Naive thymus-derived CD4-positive, alpha-beta T cell (primary cell): ENCODE measurements at regions not wholly inside any gene's neighbourhood (a gene's known extent, or its start where the extent isn't known, plus 50 kb on each side); places are given as distances from the start of the nearest gene placed in this dataset.
"Not testable (repeated sequence)": the region's sequence is repeated elsewhere in the genome, so short reads cannot be mapped to it uniquely, and the experiment has no call there.

Experiments used
- ATAC-seq: fragments of 150-1000 bp; cut with Tn5 transposase; 2 replicates; pipeline ENCODE4 v1.10.0; 2021; ENCODE audit warnings: mild to moderate bottlenecking, moderate library complexity
- CTCF ChIA-PET: fragments of 350-600 bp; sonication (Branson Sonifier 250); formaldehyde crosslinking; loops from one replicate; lab custom pipeline; 2021; ENCODE audit warnings: antibody characterized with exemption; lab: Charles Lee
- POLR2A ChIA-PET: fragments of 350-600 bp; sonication (Branson Sonifier 250); formaldehyde crosslinking; loops from one replicate; lab custom pipeline; 2021; ENCODE audit warnings: antibody characterized with exemption, inconsistent platforms; lab: Charles Lee
- DNase-seq, 9 donors: peaks; one replicate each; pipeline versions ENCODE4 v3.0.0 to v3.0.0-alpha.2; 2020 to 2022; ENCODE audit warnings: mixed read lengths in 1 of 9
- H3K27ac ChIP-seq: one replicate; pipeline ENCODE4 v1.7.0; 2013; ENCODE audit warnings: mild to moderate bottlenecking, low read depth, low read length, moderate library complexity
- H3K27me3 ChIP-seq, 2 donors: one replicate each; pipeline ENCODE4 v1.7.0; 2013; ENCODE audit warnings: low read length in 2 of 2, mild to moderate bottlenecking in 2 of 2, moderate library complexity in 2 of 2; ENCODE audit not compliant: control insufficient read depth in 2 of 2, insufficient read depth in 2 of 2
- H3K36me3 ChIP-seq, 3 experiments: 1 replicate in 2 of 3; 2 replicates in 1 of 3; pipeline ENCODE4 v1.7.0; 2013; ENCODE audit warnings: low read length in 3 of 3, mild to moderate bottlenecking in 3 of 3, moderate library complexity in 1 of 3; ENCODE audit not compliant: insufficient read depth in 3 of 3, control insufficient read depth in 2 of 3
- H3K4me1 ChIP-seq, 2 donors: one replicate each; pipeline ENCODE4 v1.7.0; 2013; ENCODE audit warnings: low read length in 2 of 2, mild to moderate bottlenecking in 2 of 2, moderate library complexity in 1 of 2; ENCODE audit not compliant: control insufficient read depth in 2 of 2, insufficient read depth in 2 of 2
- H3K4me3 ChIP-seq: 2 replicates; pipeline ENCODE4 v1.7.0; 2013; ENCODE audit warnings: mild to moderate bottlenecking, low read length
- H3K9me3 ChIP-seq, 3 experiments: 1 replicate in 2 of 3; 2 replicates in 1 of 3; pipeline ENCODE4 v1.7.0; 2013; ENCODE audit warnings: low read length in 3 of 3; ENCODE audit not compliant: control insufficient read depth in 2 of 3
- H3K27ac Mint-ChIP-seq, 9 donors: one replicate each; pipeline ENCODE4 v1.8.0; 2020 to 2022; ENCODE audit warnings: mixed read lengths in 9 of 9, mild to moderate bottlenecking in 8 of 9, moderate library complexity in 5 of 9, inconsistent platforms in 2 of 9
- H3K27me3 Mint-ChIP-seq, 5 donors: one replicate each; pipeline ENCODE4 v1.8.0; 2021 to 2022; ENCODE audit warnings: mixed read lengths in 5 of 5, mild to moderate bottlenecking in 1 of 5
- H3K36me3 Mint-ChIP-seq, 5 donors: one replicate each; pipeline ENCODE4 v1.8.0; 2020 to 2022; ENCODE audit warnings: mixed read lengths in 5 of 5, mild to moderate bottlenecking in 3 of 5, inconsistent platforms in 1 of 5
- H3K4me1 Mint-ChIP-seq, 7 donors: one replicate each; pipeline ENCODE4 v1.8.0; 2020 to 2022; ENCODE audit warnings: mixed read lengths in 7 of 7, mild to moderate bottlenecking in 3 of 7, inconsistent platforms in 1 of 7
- H3K4me3 Mint-ChIP-seq, 10 donors: one replicate each; pipeline ENCODE4 v1.8.0; 2020 to 2022; ENCODE audit warnings: mild to moderate bottlenecking in 10 of 10, mixed read lengths in 10 of 10, moderate library complexity in 6 of 10, inconsistent platforms in 2 of 10
- H3K9me3 Mint-ChIP-seq, 11 donors: one replicate each; pipeline ENCODE4 v1.8.0; 2020 to 2022; ENCODE audit warnings: mixed read lengths in 11 of 11, mild to moderate bottlenecking in 4 of 11, inconsistent platforms in 1 of 11, moderate library complexity in 1 of 11
- intact Hi-C, 2 donors: fragments of 100-400 bp; cut with micrococcal nuclease; formaldehyde crosslinking; loops; one replicate each; pipeline ENCODE4 v1.15.1; 2023

- Mint-ChIP-seq H3K4me1 (peaks cover 0 to 1% (median 0%) of the 10 kb centered on the region in 7 donors), H3K36me3 (no peaks in the 10 kb centered on the region), H3K9me3 (peaks cover 0 to 2% (median 0%) of the 10 kb centered on the region in 11 donors), H3K27ac (no peak overlapping the region), H3K27me3 (peaks cover 0 to 14% (median 8%) of the 10 kb centered on the region in 5 donors), H3K4me3 (no peak overlapping the region)
- Histone ChIP-seq H3K4me1 (no peaks in the 10 kb centered on the region), H3K4me3 (no peak overlapping the region), H3K9me3 (no peaks in the 10 kb centered on the region), H3K27ac (no peak overlapping the region), H3K36me3 (no peaks in the 10 kb centered on the region), H3K27me3 (no peaks in the 10 kb centered on the region)
- no peak for ATAC-seq
- ChIA-PET POLR2A (no interaction called here), CTCF (no interaction called here)
- no peak for DNase-seq
- intact Hi-C loops: no loop called here
Observed at GRCh38 chr4:78004270-78004669, 52.9 kb upstream of the FRAS1 start.

DNA sequence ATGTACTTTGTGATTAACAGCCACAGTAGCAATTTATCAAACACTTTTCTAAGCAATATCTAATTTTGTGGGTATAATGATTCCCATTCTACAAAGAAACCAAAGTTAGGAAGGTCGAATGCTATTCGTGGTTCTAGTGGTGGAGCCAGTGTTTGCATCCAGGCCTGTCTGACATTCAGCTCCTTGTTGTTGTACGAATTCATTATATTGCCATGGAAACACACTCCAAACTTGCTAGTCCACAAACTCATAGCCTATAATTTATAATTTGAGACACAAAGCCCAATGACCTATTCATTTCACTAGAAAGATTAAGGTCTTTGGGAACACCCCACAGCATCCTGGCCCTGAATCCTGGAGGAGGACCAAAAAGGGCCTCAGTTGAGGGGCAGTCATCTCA, 52.0 kb upstream of the FRAS1 start:
- ChIA-PET CTCF (interaction anchor here (0.9 kb wide), 1 partner anchor 72 kb away, joined by 3 read pairs; no protein-coding TSS in a partner anchor), POLR2A (no interaction called here)
- intact Hi-C loops: no loop called here
- H3K36me3 ChIP-seq: no peaks in the 10 kb centered on the region
- H3K27me3 ChIP-seq: no peaks in the 10 kb centered on the region
- Mint-ChIP-seq H3K9me3 (peaks cover 0 to 5% (median 0%) of the 10 kb centered on the region in 11 donors), H3K36me3 (no peaks in the 10 kb centered on the region), H3K27ac (no peak overlapping the region), H3K4me1 (peaks cover 0 to 1% (median 0%) of the 10 kb centered on the region in 7 donors), H3K27me3 (peaks cover 6 to 15% (median 8%) of the 10 kb centered on the region in 5 donors), H3K4me3 (no peak overlapping the region)
- no peak for ATAC-seq
- H3K4me3 ChIP-seq: no peak overlapping the region
- no peak overlapping the region for H3K27ac ChIP-seq
- H3K4me1 ChIP-seq: no peaks in the 10 kb centered on the region
- H3K9me3 ChIP-seq: no peaks in the 10 kb centered on the region
- no peak for DNase-seq

DNA sequence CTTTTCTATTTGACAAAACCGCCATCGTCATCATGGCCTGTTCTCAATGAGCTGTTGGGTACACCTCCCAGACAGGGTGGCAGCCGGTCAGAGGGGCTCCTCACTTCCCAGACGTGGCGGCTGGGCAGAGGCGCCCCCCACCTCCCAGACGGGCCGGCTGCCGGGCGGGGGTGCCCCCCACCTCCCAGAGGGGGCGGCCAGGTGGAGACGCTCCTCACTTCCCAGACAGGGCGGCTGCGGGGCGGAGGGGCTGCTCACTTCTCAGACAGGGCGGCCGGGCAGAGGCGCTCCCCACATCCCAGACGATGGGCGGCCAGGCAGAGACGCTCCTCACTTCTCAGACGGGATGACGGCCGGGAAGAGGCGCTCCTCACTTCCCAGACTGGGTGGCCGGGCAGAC, 50.1 kb upstream of the FRAS1 start:
- H3K4me1 Mint-ChIP-seq, CTCF ChIA-PET: not testable (repeated sequence)
- H3K27me3 Mint-ChIP-seq: peaks cover 3 to 22% (median 9%) of the 10 kb centered on the region in 5 donors

More for the DNA sequence above, 50.1 kb upstream of the FRAS1 start:
- H3K9me3 ChIP-seq, H3K4me1 ChIP-seq, H3K36me3 ChIP-seq, H3K27ac ChIP-seq, intact Hi-C loops, POLR2A ChIA-PET, H3K4me3 Mint-ChIP-seq, H3K36me3 Mint-ChIP-seq, DNase-seq, H3K4me3 ChIP-seq, ATAC-seq, H3K27ac Mint-ChIP-seq, H3K27me3 ChIP-seq: not testable (repeated sequence)
- H3K9me3 Mint-ChIP-seq: peaks cover 4 to 20% (median 8%) of the 10 kb centered on the region in 11 donors
